SK-N-SH (cell line): ENCODE measurements at regions not wholly inside any gene's neighbourhood (a gene's known extent, or its start where the extent isn't known, plus 50 kb on each side); places are given as distances from the start of the nearest gene placed in this dataset.

Source experiments
- CTCF ChIA-PET: fragments of 300-600, 350-600 bp; formaldehyde crosslinking; extraction: SDS; loops from one replicate; lab custom pipeline; 2021; lab: Yijun Ruan, JAX
- POLR2A ChIA-PET: fragments of 350-600 bp; sonication (Branson Sonifier 250); formaldehyde crosslinking; extraction: SDS; loops from one replicate; lab custom pipeline; 2020; ENCODE audit warnings: antibody characterized with exemption, inconsistent platforms; lab: Yijun Ruan, JAX
- DNase-seq: peaks from one replicate; pipeline ENCODE4 v3.0.0; 2012
- H2AFZ ChIP-seq: fragments of 200-600 bp; sonication (generic); 2 replicates; pipeline ENCODE4 v1.8.1; 2016; ENCODE audit warnings: antibody characterized with exemption, mild to moderate bottlenecking, low read depth
- H3F3A ChIP-seq: fragments of 200-600 bp; sonication (generic); replicated peaks from 2 replicates; pipeline ENCODE3; 2016; ENCODE audit warnings: antibody characterized with exemption, mild to moderate bottlenecking; ENCODE audit not compliant: insufficient read depth
- H3K27ac ChIP-seq, 2 experiments: fragments of 200-500 bp in 1 of 2; fragments of 200-600 bp in 1 of 2; sonication (Bioruptor generic) in 1 of 2; sonication (generic), shearing (Covaris generic) in 1 of 2; 2 replicates each; pipeline versions ENCODE4 v1.5.1 to v1.6.1; 2014 to 2016; ENCODE audit warnings: low read depth in 2 of 2, inconsistent platforms in 1 of 2, low read length in 1 of 2, mild to moderate bottlenecking in 1 of 2, mixed read lengths in 1 of 2
- H3K27me3 ChIP-seq: fragments of 200-600 bp; sonication (generic), shearing (Covaris generic); 2 replicates; pipeline ENCODE4 v1.6.1; 2016; ENCODE audit warnings: mixed run types; ENCODE audit not compliant: insufficient read depth
- H3K36me3 ChIP-seq, 2 experiments: fragments of 200-500 bp in 1 of 2; fragments of 200-600 bp in 1 of 2; sonication (Bioruptor generic) in 1 of 2; sonication (generic) in 1 of 2; replicated peaks in 1 of 2; 2 replicates each; pipeline versions ENCODE3 to v1.5.1; 2014 to 2016; ENCODE audit warnings: low read length in 1 of 2, mild to moderate bottlenecking in 1 of 2; ENCODE audit not compliant: insufficient read depth in 2 of 2, control insufficient read depth in 1 of 2
- H3K4me1 ChIP-seq, 2 experiments: fragments of 200-500 bp in 1 of 2; fragments of 200-600 bp in 1 of 2; sonication (Bioruptor generic) in 1 of 2; sonication (generic), shearing (Covaris generic) in 1 of 2; 2 replicates each; pipeline versions ENCODE4 v1.5.1 to v1.6.1; 2014 to 2016; ENCODE audit warnings: low read depth in 1 of 2, low read length in 1 of 2, mixed run types in 1 of 2; ENCODE audit not compliant: insufficient read depth in 2 of 2, control insufficient read depth in 1 of 2
- H3K4me2 ChIP-seq: fragments of 200-600 bp; sonication (generic), shearing (Covaris generic); 2 replicates; pipeline ENCODE4 v1.6.1; 2017; ENCODE audit warnings: mixed run types
- H3K4me3 ChIP-seq, 2 experiments: fragments of 200-500 bp in 1 of 2; fragments of 200-600 bp in 1 of 2; sonication (Bioruptor generic) in 1 of 2; sonication (generic), shearing (Covaris generic) in 1 of 2; 2 replicates each; pipeline versions ENCODE4 v1.5.1 to v1.8.1; 2014 to 2016; ENCODE audit warnings: low read depth in 2 of 2, inconsistent platforms in 1 of 2, low read length in 1 of 2, mild to moderate bottlenecking in 1 of 2, mixed read lengths in 1 of 2, moderate library complexity in 1 of 2
- H3K79me2 ChIP-seq: fragments of 200-600 bp; sonication (generic); 2 replicates; pipeline ENCODE4 v1.8.1; 2017; ENCODE audit warnings: mild to moderate bottlenecking; ENCODE audit not compliant: insufficient read depth
- H3K9ac ChIP-seq: fragments of 200-600 bp; sonication (generic); 2 replicates; pipeline ENCODE4 v1.6.1; 2017; ENCODE audit warnings: mixed run types
- H3K9me2 ChIP-seq: fragments of 200-600 bp; sonication (generic); 2 replicates; pipeline ENCODE4 v1.6.1; 2017; ENCODE audit warnings: mixed run types
- H3K9me3 ChIP-seq: fragments of 200-600 bp; sonication (generic); 2 replicates; pipeline ENCODE4 v1.6.1; 2017; ENCODE audit warnings: mixed run types, mild to moderate bottlenecking, moderate library complexity
- H4K20me1 ChIP-seq: fragments of 200-600 bp; sonication (generic); 2 replicates; pipeline ENCODE4 v1.6.1; 2017; ENCODE audit warnings: mild to moderate bottlenecking, mixed run types; ENCODE audit not compliant: insufficient read depth
- CHD2 ChIP-seq: fragments of 150-350 bp; IDR thresholded peaks from 2 replicates; pipeline ENCODE4 v1.6.1; 2018; ENCODE audit warnings: low read length; ENCODE audit not compliant: partially characterized antibody
- FOXJ3 ChIP-seq: sonication (generic); formaldehyde crosslinking; IDR thresholded peaks from 2 replicates; pipeline ENCODE4 v1.5.1; 2020; ENCODE audit warnings: mild to moderate bottlenecking, missing genetic modification reagents
- GABPA ChIP-seq: IDR thresholded peaks from 2 replicates; pipeline ENCODE4 v1.4.0; 2012; ENCODE audit warnings: low read depth, mild to moderate bottlenecking
- JUND ChIP-seq: IDR thresholded peaks from 2 replicates; pipeline ENCODE4 v1.4.0; 2012
- MAX ChIP-seq: IDR thresholded peaks from 2 replicates; pipeline ENCODE4 v1.4.0; 2012; ENCODE audit warnings: low read depth
- NRF1 ChIP-seq: IDR thresholded peaks from 2 replicates; pipeline ENCODE4 v1.6.1; 2012; ENCODE audit warnings: low read depth, mild to moderate bottlenecking, low read length
- PBX3 ChIP-seq: IDR thresholded peaks from 2 replicates; pipeline ENCODE4; 2012
- POLR2AphosphoS5 ChIP-seq: IDR thresholded peaks from 2 replicates; pipeline ENCODE4 v1.6.1; 2012; ENCODE audit warnings: low read depth, low read length
- RCOR1 ChIP-seq: fragments of 150-350 bp; IDR thresholded peaks from 2 replicates; pipeline ENCODE4 v1.6.1; 2017; ENCODE audit warnings: antibody characterized with exemption, low read length
- TAF1 ChIP-seq: IDR thresholded peaks from 2 replicates; pipeline ENCODE4 v1.6.1; 2012; ENCODE audit warnings: low read depth, mild to moderate bottlenecking, low read length, moderate library complexity, borderline replicate concordance
- USF1 ChIP-seq: IDR thresholded peaks from 2 replicates; pipeline ENCODE4 v1.4.0; 2012; ENCODE audit warnings: low read depth, borderline replicate concordance
- TF ChIP-seq, protein P1 (sequence below): IDR thresholded peaks from 2 replicates; pipeline ENCODE4 v1.4.0; 2012; ENCODE audit warnings: low read depth, borderline replicate concordance
- TF ChIP-seq, protein P2 (sequence below): fragments of 200-600 bp; sonication (generic); IDR thresholded peaks from 2 replicates; pipeline ENCODE4 v1.6.1; 2017; ENCODE audit warnings: antibody characterized with exemption, mild to moderate bottlenecking, moderate library complexity
- TF ChIP-seq, protein P3 (sequence below): fragments of 150-350 bp; IDR thresholded peaks from 2 replicates; pipeline ENCODE4 v1.6.1; 2016; ENCODE audit warnings: mild to moderate bottlenecking, low read depth, low read length

GRCh38 chr2:59398081-59398480, 1155.4 kb downstream of the BCL11A start:
- H3K9ac ChIP-seq = no peak overlapping the region
- ChIA-PET POLR2A (no interaction called here), CTCF (no interaction called here)
- no peak overlapping the region for H3K4me2 ChIP-seq
- DNase-seq = no peak
- no peaks in the 10 kb centered on the region for H3K36me3 ChIP-seq
- H3K4me1 ChIP-seq = no peaks in the 10 kb centered on the region
- no peaks in the 10 kb centered on the region; the same call in 1 of the 2 replicates for H3K9me3 ChIP-seq
- no peak overlapping the region for H2AFZ ChIP-seq
- H3K27me3 ChIP-seq = no peaks in the 10 kb centered on the region
- no peaks in the 10 kb centered on the region for H3F3A ChIP-seq
- H3K27ac ChIP-seq = no peak overlapping the region
- TF ChIP-seq POLR2AphosphoS5 (no peak), USF1 (no peak), RCOR1 (no peak), CHD2 (no peak), MAX (no peak), TAF1 (no peak), FOXJ3 (CRISPR knock-in tag) (no peak), GABPA (no peak), NRF1 (no peak), PBX3 (no peak), JUND (no peak)
- TF ChIP-seq, protein P1, sequence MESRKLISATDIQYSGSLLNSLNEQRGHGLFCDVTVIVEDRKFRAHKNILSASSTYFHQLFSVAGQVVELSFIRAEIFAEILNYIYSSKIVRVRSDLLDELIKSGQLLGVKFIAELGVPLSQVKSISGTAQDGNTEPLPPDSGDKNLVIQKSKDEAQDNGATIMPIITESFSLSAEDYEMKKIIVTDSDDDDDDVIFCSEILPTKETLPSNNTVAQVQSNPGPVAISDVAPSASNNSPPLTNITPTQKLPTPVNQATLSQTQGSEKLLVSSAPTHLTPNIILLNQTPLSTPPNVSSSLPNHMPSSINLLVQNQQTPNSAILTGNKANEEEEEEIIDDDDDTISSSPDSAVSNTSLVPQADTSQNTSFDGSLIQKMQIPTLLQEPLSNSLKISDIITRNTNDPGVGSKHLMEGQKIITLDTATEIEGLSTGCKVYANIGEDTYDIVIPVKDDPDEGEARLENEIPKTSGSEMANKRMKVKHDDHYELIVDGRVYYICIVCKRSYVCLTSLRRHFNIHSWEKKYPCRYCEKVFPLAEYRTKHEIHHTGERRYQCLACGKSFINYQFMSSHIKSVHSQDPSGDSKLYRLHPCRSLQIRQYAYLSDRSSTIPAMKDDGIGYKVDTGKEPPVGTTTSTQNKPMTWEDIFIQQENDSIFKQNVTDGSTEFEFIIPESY = no peak
- TF ChIP-seq, protein P2, sequence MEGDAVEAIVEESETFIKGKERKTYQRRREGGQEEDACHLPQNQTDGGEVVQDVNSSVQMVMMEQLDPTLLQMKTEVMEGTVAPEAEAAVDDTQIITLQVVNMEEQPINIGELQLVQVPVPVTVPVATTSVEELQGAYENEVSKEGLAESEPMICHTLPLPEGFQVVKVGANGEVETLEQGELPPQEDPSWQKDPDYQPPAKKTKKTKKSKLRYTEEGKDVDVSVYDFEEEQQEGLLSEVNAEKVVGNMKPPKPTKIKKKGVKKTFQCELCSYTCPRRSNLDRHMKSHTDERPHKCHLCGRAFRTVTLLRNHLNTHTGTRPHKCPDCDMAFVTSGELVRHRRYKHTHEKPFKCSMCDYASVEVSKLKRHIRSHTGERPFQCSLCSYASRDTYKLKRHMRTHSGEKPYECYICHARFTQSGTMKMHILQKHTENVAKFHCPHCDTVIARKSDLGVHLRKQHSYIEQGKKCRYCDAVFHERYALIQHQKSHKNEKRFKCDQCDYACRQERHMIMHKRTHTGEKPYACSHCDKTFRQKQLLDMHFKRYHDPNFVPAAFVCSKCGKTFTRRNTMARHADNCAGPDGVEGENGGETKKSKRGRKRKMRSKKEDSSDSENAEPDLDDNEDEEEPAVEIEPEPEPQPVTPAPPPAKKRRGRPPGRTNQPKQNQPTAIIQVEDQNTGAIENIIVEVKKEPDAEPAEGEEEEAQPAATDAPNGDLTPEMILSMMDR = no peak
- TF ChIP-seq, protein P3, sequence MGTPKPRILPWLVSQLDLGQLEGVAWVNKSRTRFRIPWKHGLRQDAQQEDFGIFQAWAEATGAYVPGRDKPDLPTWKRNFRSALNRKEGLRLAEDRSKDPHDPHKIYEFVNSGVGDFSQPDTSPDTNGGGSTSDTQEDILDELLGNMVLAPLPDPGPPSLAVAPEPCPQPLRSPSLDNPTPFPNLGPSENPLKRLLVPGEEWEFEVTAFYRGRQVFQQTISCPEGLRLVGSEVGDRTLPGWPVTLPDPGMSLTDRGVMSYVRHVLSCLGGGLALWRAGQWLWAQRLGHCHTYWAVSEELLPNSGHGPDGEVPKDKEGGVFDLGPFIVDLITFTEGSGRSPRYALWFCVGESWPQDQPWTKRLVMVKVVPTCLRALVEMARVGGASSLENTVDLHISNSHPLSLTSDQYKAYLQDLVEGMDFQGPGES = no peak
- H4K20me1 ChIP-seq = no peaks in the 10 kb centered on the region
- H3K79me2 ChIP-seq = no peaks in the 10 kb centered on the region
- no peak overlapping the region for H3K4me3 ChIP-seq
- no peaks in the 10 kb centered on the region for H3K9me2 ChIP-seq
